ENCODE measurements at regions not wholly inside any gene's neighbourhood (a gene's known extent, or its start where the extent isn't known, plus 50 kb on each side); places are given as distances from the start of the nearest gene placed in this dataset.
A peak's percentile ranks its signal among the peaks of the same experiment; 100 is the strongest.

DNA sequence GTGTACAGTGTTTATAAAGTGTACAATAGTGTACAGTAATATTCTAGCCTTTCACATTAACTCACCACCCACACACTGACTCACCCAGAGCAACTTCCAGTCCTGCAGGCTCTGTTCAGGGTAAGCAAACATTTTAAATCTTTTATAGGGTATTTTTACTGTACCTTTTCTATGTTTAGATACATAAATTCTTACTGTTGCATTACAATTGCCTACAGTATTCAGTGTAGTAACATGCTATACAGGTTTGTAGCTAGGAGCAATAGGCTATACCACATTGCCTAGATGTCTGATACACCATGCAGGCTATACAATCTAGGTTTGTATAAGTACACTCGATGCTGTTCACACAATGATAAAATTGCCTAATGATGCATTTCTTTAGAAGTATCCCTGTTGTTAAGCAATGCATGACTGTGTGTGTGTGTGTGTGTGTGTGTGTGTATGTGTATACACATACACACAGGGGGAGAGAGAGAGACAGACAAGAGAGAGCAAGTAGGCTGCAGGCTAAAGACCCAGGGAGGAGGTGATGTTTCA lies 72.5 kb upstream of the PRR23C start:
- no TSS peak for BruUV-seq (replicated peaks)

More for the DNA sequence above, 72.5 kb upstream of the PRR23C start:
- dilution Hi-C loops (cut with HindIII; ENCODE audit: low sequenced_read_pairs, unreplicated experiment) (no loop called here), in situ Hi-C loops (cut with MboI; ENCODE audit: low sequenced_read_pairs) (loop anchor here (10.0 kb wide), 1 partner anchor 182 kb away; no protein-coding TSS in a partner anchor), intact Hi-C loops (cut with micrococcal nuclease) (no loop called here)
- peaks cover 29% of the 10 kb centered on the region for H3K4me1 ChIP-seq (ENCODE audit: control insufficient read depth, insufficient read depth, low read length)
- peak overlapping the region; percentile 31; the same call in 1 of the 2 replicates for H3K23ac ChIP-seq (ENCODE audit: low read depth, low read length)
- peak overlapping the region; percentile 69 for H2BK20ac ChIP-seq (ENCODE audit: low read depth, low read length)
- H2BK15ac ChIP-seq (ENCODE audit: low read depth, low read length), result no peak overlapping the region; the same call in 2 of the 3 replicates
- peak overlapping the region; percentile 26 for H2BK120ac ChIP-seq (ENCODE audit: low read depth, low read length)
- CTCF ChIA-PET, result no interaction called here
- H3K27me3 ChIP-seq (ENCODE audit: control insufficient read depth, insufficient read depth, low read length), result peaks cover 3% of the 10 kb centered on the region; the same call in 1 of the 2 replicates
- TF ChIP-seq CEBPB (IDR thresholded peaks at IDR 0.05; ENCODE audit: low read depth, low read length), result peak; percentile 74
- no peak for TF ChIP-seq BHLHE40 (IDR thresholded peaks at IDR 0.05; ENCODE audit: low read depth, low read length)
- no peak for TF ChIP-seq RAD21 (IDR thresholded peaks at IDR 0.05; ENCODE audit: low read length)
- TF ChIP-seq FOS (IDR thresholded peaks at IDR 0.05; ENCODE audit: low read depth, low read length), result 0 out of 2 replicates have a peak, but pooled peaks have one; percentile 14
- TF ChIP-seq POLR2A (IDR thresholded peaks at IDR 0.05; ENCODE audit: low read depth, low read length), result no peak
- no peak for TF ChIP-seq RCOR1 (IDR thresholded peaks at IDR 0.05; ENCODE audit: insufficient replicate concordance, low read length)
- TF ChIP-seq NFE2L2 (IDR thresholded peaks at IDR 0.05; ENCODE audit: low read depth, low read length), result no peak
- ATAC-seq (ENCODE audit: low read depth) (peak; percentile 80), DNase-seq (peak; percentile 76)
- H2AK9ac ChIP-seq (replicated peaks; ENCODE audit: low read depth, low read length, poor library complexity), result no peak overlapping the region
- WGBS, 2 experiments (ENCODE audit: extremely low coverage in 2 of 2, insufficient read length in 1 of 2), result no CpG with 5 or more reads among the region's 1 CpG
- H3K36me3 ChIP-seq (ENCODE audit: control insufficient read depth, insufficient read depth, low read length), result no peaks in the 10 kb centered on the region
- peak overlapping the region; percentile 43 for H2BK5ac ChIP-seq (ENCODE audit: low read depth, low read length, poor library complexity, severe bottlenecking)
- POLR2A ChIA-PET (ENCODE audit: unreplicated experiment), result no interaction called here
- H4K20me1 ChIP-seq (ENCODE audit: insufficient read depth, low read length), result no peaks in the 10 kb centered on the region
- H3K4me2 ChIP-seq (ENCODE audit: low read depth, low read length), result peak overlapping the region; percentile 48; the same call in 1 of the 2 replicates
- no peak overlapping the region for H2AK5ac ChIP-seq (ENCODE audit: low read depth, low read length)
- H2AFZ ChIP-seq (replicated peaks; ENCODE audit: low read length, poor library complexity), result no peak overlapping the region
- peak overlapping the region in 1 of 2 experiments; percentile 54; a peak in 1 of 4 replicates for H4K8ac ChIP-seq (ENCODE audit: low read depth in 2 of 2, low read length in 2 of 2)
- H3K18ac ChIP-seq (ENCODE audit: low read depth, low read length), result peak overlapping the region; percentile 28; the same call in 1 of the 2 replicates
- H3K56ac ChIP-seq (ENCODE audit: extremely low read depth, insufficient read depth, low read length), result no peak overlapping the region
- H4K91ac ChIP-seq (ENCODE audit: insufficient read depth, low read depth, low read length), result peak overlapping the region; percentile 17; the same call in 1 of the 2 replicates
- H3K9ac ChIP-seq (ENCODE audit: low read depth, low read length), result no peak overlapping the region
- no peaks in the 10 kb centered on the region for H3K79me1 ChIP-seq (ENCODE audit: low read depth in 1 of 2, low read length in 2 of 2)
- no peaks in the 10 kb centered on the region for H3K9me3 ChIP-seq (ENCODE audit: control insufficient read depth, insufficient read depth, low read length)
- no peak overlapping the region for H4K5ac ChIP-seq (ENCODE audit: low read depth, low read length)
- peak overlapping the region; percentile 67; the same call in 1 of the 2 replicates for H3K4ac ChIP-seq (ENCODE audit: low read depth, low read length)
- no peak overlapping the region for H3K27ac ChIP-seq (ENCODE audit: insufficient read depth, low read length)
- H3K4me3 ChIP-seq (ENCODE audit: insufficient read depth, low read depth, low read length), result no peak overlapping the region
- no peak overlapping the region for H3K14ac ChIP-seq (replicated peaks; ENCODE audit: low read depth, low read length)
- H3K9me1 ChIP-seq (ENCODE audit: insufficient read depth, low read length), result peaks cover 40% of the 10 kb centered on the region

Data from IMR-90 (cell line).